ENCODE measurements at regions not wholly inside any gene's neighbourhood (a gene's known extent, or its start where the extent isn't known, plus 50 kb on each side); places are given as distances from the start of the nearest gene placed in this dataset.
"Not testable (repeated sequence)": the region's sequence is repeated elsewhere in the genome, so short reads cannot be mapped to it uniquely, and the experiment has no call there.

- no peak for DNase-seq
These were observed 85.3 kb upstream of the STC2 start for GRCh38 chr5:173413471-173413982.

- DNase-seq: no peak
These were observed 84.4 kb upstream of the STC2 start for GRCh38 chr5:173412566-173412965.

- no peak for DNase-seq
These were observed 83.8 kb upstream of the STC2 start for GRCh38 chr5:173411791-173412555.

- DNase-seq: no peak
These were observed 82.4 kb upstream of the STC2 start for GRCh38 chr5:173410459-173411233.

GRCh38 chr5:173408946-173409345 is 80.7 kb upstream of the STC2 start:
- DNase-seq: no peak

- DNase-seq: no peak
These were observed 71.6 kb upstream of the STC2 start for GRCh38 chr5:173399851-173400250.

GRCh38 chr5:173397516-173397915 is 69.3 kb upstream of the STC2 start:
- no peak for DNase-seq

GRCh38 chr5:173396311-173396993 is 68.2 kb upstream of the STC2 start:
- no peak for DNase-seq

- no peak for DNase-seq
These were observed 67.7 kb upstream of the STC2 start for GRCh38 chr5:173395933-173396308.

GRCh38 chr5:173395257-173395932 is 67.2 kb upstream of the STC2 start:
- DNase-seq: no peak

GRCh38 chr5:173394701-173395100 is 66.5 kb upstream of the STC2 start:
- no peak for DNase-seq

- no peak for DNase-seq
These were observed 64.0 kb upstream of the STC2 start for GRCh38 chr5:173392172-173392571.

- no peak for DNase-seq
These were observed 62.8 kb upstream of the STC2 start for GRCh38 chr5:173391031-173391430.

GRCh38 chr5:173387293-173387692 is 59.1 kb upstream of the STC2 start:
- DNase-seq: not testable (repeated sequence)

GRCh38 chr5:173385832-173386360 is 57.7 kb upstream of the STC2 start:
- DNase-seq: no peak

- DNase-seq: no peak
These were observed 55.5 kb upstream of the STC2 start for GRCh38 chr5:173383711-173384110.

GRCh38 chr5:173378727-173379126 is 50.5 kb upstream of the STC2 start:
- no peak for DNase-seq
